HepG2 (cell line): ENCODE measurements at regions not wholly inside any gene's neighbourhood (a gene's known extent, or its start where the extent isn't known, plus 50 kb on each side); places are given as distances from the start of the nearest gene placed in this dataset.
"Not testable (repeated sequence)": the region's sequence is repeated elsewhere in the genome, so short reads cannot be mapped to it uniquely, and the experiment has no call there.

ENCODE experiments used
- ATAC-seq: fragments of 200-7000 bp; cut with Tn5 transposase; 3 replicates; pipeline ENCODE4 v1.9.1; 2020; ENCODE audit warnings: mild to moderate bottlenecking, moderate library complexity
- BruUV-seq: library from RNA; stranded (reverse); fragments of 400-500 nt; replicated peaks from 2 replicates; lab custom pipeline; 2021; lab: Mats Ljungman, UMichigan
- CTCF ChIA-PET: fragments of 300-600 bp; formaldehyde crosslinking; extraction: SDS; loops from one replicate; lab custom pipeline; 2021; ENCODE audit warnings: low total read pairs, inconsistent platforms, low intra/inter-chr PET ratio; lab: Yijun Ruan, JAX
- POLR2A ChIA-PET: fragments of 350-600 bp; sonication (Branson Sonifier 250); formaldehyde crosslinking; loops from one replicate; lab custom pipeline; 2020; ENCODE audit warnings: antibody characterized with exemption, inconsistent platforms; lab: Yijun Ruan, JAX
- DNase-seq: peaks from one replicate; pipeline ENCODE4 v3.0.0-alpha.2; 2015; ENCODE audit warnings: low spot score
- FAIRE-seq: peaks from 3 replicates; lab custom pipeline; 2011; peaks lifted over from hg19 to GRCh38; lab: Jason Lieb, UNC
- H2AFZ ChIP-seq: one replicate; pipeline ENCODE4 v1.6.1; 2011; ENCODE audit warnings: low read length, inconsistent platforms
- H3K27ac ChIP-seq: fragments of 300-600 bp; 3 replicates; pipeline ENCODE4 v1.8.0; 2011; ENCODE audit warnings: mixed run types, mild to moderate bottlenecking, mixed read lengths, low read length, inconsistent platforms; ENCODE audit not compliant: insufficient read depth; ENCODE audit errors: extremely low read length
- H3K27me3 ChIP-seq, 2 experiments: fragments of 200-600 bp in 1 of 2; 2 replicates in 1 of 2; 3 replicates in 1 of 2; pipeline versions ENCODE4 v1.6.0 to v1.8.0; 2011; ENCODE audit warnings: low read length in 2 of 2, mild to moderate bottlenecking in 2 of 2, moderate library complexity in 2 of 2, inconsistent platforms in 1 of 2; ENCODE audit not compliant: insufficient read depth in 2 of 2, control insufficient read depth in 1 of 2
- H3K36me3 ChIP-seq, 2 experiments: fragments of 200-600 bp in 1 of 2; replicated peaks in 1 of 2; 2 replicates in 1 of 2; 3 replicates in 1 of 2; pipeline versions ENCODE4 v1.5.1 to v1.8.0; 2011; ENCODE audit warnings: low read length in 2 of 2, inconsistent platforms in 1 of 2; ENCODE audit not compliant: insufficient read depth in 2 of 2, control insufficient read depth in 1 of 2
- H3K4me1 ChIP-seq: 2 replicates; pipeline ENCODE4 v1.5.1; 2012; ENCODE audit warnings: low read length, inconsistent platforms; ENCODE audit not compliant: insufficient read depth
- H3K4me2 ChIP-seq: 2 replicates; pipeline ENCODE4 v1.6.0; 2011; ENCODE audit warnings: low read depth, low read length, inconsistent platforms
- H3K4me3 ChIP-seq, 3 experiments: fragments of 200-600 bp in 1 of 3; sonication (generic), shearing (Covaris generic) in 1 of 3; replicated peaks in 1 of 3; 2 replicates each; pipeline ENCODE4 v1.5.1; 2011 to 2016; ENCODE audit warnings: low read length in 3 of 3, inconsistent platforms in 2 of 3, low read depth in 2 of 3, mild to moderate bottlenecking in 2 of 3, control low read depth in 1 of 3, mixed read lengths in 1 of 3; ENCODE audit not compliant: insufficient read depth in 1 of 3
- H3K79me2 ChIP-seq: one replicate; pipeline ENCODE4 v1.6.1; 2011; ENCODE audit warnings: low read length, inconsistent platforms; ENCODE audit not compliant: insufficient read depth
- H3K9ac ChIP-seq: 2 replicates; pipeline ENCODE4 v1.6.0; 2011; ENCODE audit warnings: mild to moderate bottlenecking, low read depth, low read length, inconsistent platforms; ENCODE audit not compliant: insufficient read depth
- H3K9me3 ChIP-seq: 2 replicates; pipeline ENCODE4 v1.5.1; 2012; ENCODE audit warnings: mild to moderate bottlenecking, low read length
- H4K20me1 ChIP-seq: 2 replicates; pipeline ENCODE4 v1.6.0; 2011; ENCODE audit warnings: inconsistent platforms, mild to moderate bottlenecking, low read length, moderate library complexity; ENCODE audit not compliant: insufficient read depth
- WGBS: methylation state at CpG from one replicate; pipeline ENCODE4 v1.1.6; 2017; ENCODE audit warnings: low lambda C conversion rate; 5-methylcytosine and 5-hydroxymethylcytosine counted together
- in situ Hi-C: cut with HindIII; loops from 2 replicates; pipeline ENCODE4 v1.10.0; 2017; ENCODE audit warnings: low pct_unique_long_range_greater_than_20kb; ENCODE audit not compliant: extremely low pct_ligation_motif_present
- intact Hi-C: fragments of 100-400 bp; cut with micrococcal nuclease; formaldehyde crosslinking; loops from one replicate; pipeline ENCODE4 v1.10.0; 2022; ENCODE audit not compliant: unreplicated experiment

DNA sequence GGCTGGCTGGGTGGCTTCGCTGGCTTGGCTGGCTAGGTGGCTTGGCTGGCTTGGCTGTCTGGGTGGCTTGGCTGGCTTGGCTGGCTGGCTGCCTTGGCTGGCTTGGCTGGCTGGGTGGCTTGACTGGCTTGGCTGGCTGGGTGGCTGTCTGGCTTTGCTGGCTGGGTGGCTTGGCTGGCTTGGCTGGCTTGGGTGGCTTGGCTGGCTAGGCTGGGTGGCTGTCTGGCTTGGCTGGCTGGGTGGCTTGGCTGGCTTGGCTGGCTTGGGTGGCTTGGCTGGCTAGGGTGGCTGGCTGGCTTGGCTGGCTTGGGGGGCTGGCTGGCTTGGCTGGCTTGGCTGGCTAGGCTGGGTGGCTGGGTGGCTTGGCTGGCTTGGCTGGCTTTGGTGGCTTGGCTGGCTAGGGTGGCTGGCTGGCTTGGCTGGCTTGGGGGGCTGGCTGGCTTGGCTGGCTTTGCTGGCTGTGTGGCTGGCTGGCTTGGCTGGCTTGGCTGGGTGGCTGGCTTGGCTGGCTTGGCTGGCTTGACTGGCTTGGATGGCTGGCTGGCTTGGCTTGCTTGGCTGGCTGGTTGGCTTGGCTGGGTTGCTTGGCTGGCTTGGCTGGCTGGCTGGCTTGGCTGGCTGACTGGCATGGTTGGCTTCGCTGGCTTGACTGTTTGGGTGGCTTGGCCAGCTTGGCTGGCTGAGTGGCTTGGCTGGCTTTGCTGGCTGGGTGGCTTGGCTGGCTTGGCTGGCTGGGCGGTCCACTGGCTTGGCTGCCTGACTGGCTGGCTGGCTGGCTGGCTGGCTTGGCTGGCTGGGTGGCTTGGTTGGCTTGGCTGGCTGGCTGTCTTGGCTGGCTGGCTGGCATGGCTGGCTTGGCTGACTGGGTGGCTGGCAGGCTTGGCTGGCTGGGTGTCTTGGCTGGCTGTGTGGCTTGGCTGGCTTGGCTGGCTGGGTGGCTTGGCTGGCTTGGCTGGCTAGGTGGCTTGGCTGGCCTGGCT, 436.3 kb downstream of the GOLGA6L6 start:
- H3K4me3 ChIP-seq, FAIRE-seq, BruUV-seq, CTCF ChIA-PET, H3K9me3 ChIP-seq, H2AFZ ChIP-seq, H3K79me2 ChIP-seq, H3K4me2 ChIP-seq, ATAC-seq, H3K36me3 ChIP-seq, intact Hi-C loops, H4K20me1 ChIP-seq, H3K4me1 ChIP-seq, POLR2A ChIA-PET, H3K27me3 ChIP-seq, DNase-seq, H3K9ac ChIP-seq, H3K27ac ChIP-seq, in situ Hi-C loops: not testable (repeated sequence)
- 14% methylated on average over 1 of the region's 3 CpGs for WGBS

DNA sequence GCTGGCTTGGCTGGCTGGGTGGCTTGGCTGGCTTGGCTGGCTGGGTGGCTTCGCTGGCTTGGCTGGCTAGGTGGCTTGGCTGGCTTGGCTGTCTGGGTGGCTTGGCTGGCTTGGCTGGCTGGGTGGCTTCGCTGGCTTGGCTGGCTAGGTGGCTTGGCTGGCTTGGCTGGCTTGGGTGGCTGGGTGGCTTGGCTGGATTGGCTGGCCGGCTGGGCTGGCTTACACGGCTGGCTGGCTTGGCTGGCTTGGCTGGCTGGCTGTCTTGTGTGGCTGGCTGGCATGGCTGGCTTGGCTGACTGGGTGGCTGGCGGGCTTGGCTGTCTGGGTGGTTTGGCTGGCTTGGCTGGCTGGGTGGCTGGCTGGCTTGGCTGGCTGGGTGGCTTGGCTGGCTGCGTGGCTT, 437.0 kb downstream of the GOLGA6L6 start:
- FAIRE-seq, H3K9me3 ChIP-seq, DNase-seq, ATAC-seq, H3K79me2 ChIP-seq, H2AFZ ChIP-seq, H3K36me3 ChIP-seq, H3K4me2 ChIP-seq, intact Hi-C loops, H3K9ac ChIP-seq, H4K20me1 ChIP-seq, H3K4me1 ChIP-seq, H3K27me3 ChIP-seq, POLR2A ChIA-PET, H3K27ac ChIP-seq, BruUV-seq, in situ Hi-C loops, CTCF ChIA-PET, H3K4me3 ChIP-seq: not testable (repeated sequence)
- WGBS, result no CpG with 5 or more reads among the region's 6 CpGs

DNA sequence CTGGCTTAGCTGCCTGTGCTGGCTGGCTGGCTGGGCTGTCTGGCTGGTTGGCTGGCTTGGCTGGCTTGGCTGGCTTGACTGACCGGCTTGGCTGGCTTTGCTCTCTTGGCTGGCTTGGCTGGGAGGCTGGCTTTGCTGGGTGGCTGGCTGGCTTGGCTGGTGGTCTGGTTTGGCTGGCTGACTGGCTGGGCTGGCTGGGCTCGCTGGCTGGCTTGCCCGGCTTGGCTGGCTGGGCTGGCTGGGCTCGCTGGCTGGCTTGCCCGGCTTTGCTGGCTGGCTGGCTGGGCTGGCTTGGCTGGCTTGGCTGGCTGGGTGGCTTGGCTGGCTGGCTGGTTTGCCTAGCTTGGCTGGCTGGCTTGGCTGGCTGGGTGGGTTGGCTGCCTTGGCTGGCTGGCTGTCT, 438.7 kb downstream of the GOLGA6L6 start:
- DNase-seq, FAIRE-seq, H3K9me3 ChIP-seq, ATAC-seq, intact Hi-C loops, H3K9ac ChIP-seq, POLR2A ChIA-PET, H3K79me2 ChIP-seq, H3K36me3 ChIP-seq, H2AFZ ChIP-seq, H3K4me1 ChIP-seq, H3K4me3 ChIP-seq, H4K20me1 ChIP-seq, H3K27ac ChIP-seq, BruUV-seq, H3K4me2 ChIP-seq, CTCF ChIA-PET, in situ Hi-C loops, H3K27me3 ChIP-seq: not testable (repeated sequence)
- no CpG with 5 or more reads among the region's 5 CpGs for WGBS

DNA sequence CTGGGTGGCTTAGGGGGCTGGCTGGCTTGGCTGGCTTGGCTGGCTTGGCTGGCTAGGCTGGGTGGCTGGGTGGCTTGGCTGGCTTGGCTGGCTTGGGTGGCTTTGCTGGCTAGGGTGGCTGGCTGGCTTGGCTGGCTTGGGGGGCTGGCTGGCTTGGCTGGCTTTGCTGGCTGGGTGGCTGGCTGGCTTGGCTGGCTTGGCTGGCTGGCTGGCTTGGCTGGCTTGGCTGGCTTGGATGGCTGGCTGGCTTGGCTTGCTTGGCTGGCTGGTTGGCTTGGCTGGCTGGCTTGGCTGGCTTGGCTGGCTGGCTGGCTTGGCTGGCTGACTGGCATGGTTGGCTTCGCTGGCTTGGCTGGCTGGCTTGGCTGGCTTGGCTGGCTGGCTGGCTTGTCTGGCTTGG, 439.4 kb downstream of the GOLGA6L6 start:
- H3K9me3 ChIP-seq, ATAC-seq, BruUV-seq, H3K4me3 ChIP-seq, H3K4me2 ChIP-seq, H3K4me1 ChIP-seq, H3K79me2 ChIP-seq, POLR2A ChIA-PET, intact Hi-C loops, H4K20me1 ChIP-seq, H3K27ac ChIP-seq, FAIRE-seq, H3K27me3 ChIP-seq, H2AFZ ChIP-seq, H3K36me3 ChIP-seq, DNase-seq, CTCF ChIA-PET, H3K9ac ChIP-seq, in situ Hi-C loops: not testable (repeated sequence)
- WGBS, result no CpG with 5 or more reads among the region's 1 CpG
